ENCODE measurements at regions not wholly inside any gene's neighbourhood (a gene's known extent, or its start where the extent isn't known, plus 50 kb on each side); places are given as distances from the start of the nearest gene placed in this dataset.
"Not testable (repeated sequence)": the region's sequence is repeated elsewhere in the genome, so short reads cannot be mapped to it uniquely, and the experiment has no call there.

DNA sequence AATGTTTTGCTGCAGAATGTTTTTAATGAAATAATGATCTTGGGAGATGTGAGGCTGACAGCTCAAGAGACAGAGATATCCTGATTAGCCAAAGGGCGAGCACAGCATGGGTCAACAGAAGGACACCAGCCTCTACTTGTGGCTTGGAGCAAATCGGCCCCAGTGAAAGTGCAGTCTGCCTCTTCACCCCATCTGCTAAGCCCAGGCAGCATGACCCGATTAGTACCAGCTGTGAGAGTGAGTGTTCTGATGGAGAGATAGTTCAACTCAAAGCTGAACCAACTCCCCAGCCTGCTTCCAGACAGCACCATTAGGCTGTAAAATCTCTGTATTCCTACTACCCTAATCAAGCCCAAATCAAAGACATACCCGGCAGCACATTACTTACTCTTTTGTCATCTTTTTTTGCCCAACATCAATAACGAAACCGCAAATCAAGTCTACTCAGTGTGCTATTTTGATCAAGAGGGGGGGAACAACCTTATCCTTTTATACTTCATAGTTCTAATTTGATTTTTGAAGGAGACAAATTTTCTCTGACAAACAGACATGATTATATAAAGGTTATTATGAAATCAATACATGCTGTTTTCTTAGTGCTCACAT, 514.1 kb upstream of the NRSN1 start:
- DNase-seq, result no peak

DNA sequence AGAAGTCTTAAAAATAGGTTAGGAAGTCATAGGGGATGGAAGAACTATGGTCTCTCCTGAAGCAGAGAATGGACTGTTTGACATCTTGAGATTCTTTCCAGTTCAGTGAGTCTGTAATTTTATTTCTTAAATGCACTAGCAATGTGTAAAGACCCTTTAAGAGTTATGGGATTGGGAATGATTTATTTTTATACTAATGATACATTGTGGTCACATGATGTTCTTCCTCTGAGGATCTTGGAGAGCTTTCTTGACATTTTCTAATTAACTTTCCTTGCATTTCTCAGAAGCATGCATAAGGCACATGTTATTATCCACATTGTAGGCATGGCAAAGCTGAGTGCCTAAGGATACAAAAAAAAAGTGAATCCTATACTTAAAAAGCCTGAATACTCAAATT, 507.6 kb upstream of the NRSN1 start:
- no peak for DNase-seq

DNA sequence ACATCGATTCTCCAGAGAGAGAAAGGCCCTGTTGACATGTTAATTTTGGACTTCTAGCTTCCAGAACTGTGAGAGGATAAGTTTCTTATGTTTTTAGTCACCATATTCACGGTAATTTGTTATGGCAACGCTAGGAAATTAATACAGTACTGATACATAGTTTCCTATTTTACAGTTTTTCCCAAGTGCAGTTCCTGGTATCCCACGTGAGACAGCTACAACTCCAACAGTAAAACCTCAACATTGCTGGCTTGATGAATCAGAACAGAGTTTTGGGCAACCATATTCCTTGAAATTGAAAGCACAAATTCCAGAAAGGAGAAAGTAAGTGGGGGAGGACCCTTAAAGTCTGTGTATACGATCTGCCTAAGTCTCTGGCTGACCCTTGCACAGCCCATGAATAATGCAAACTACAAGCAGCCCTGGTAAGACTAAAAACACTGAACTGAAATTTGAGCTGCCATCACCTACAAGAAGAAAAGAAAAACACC, 505.1 kb upstream of the NRSN1 start:
- DNase-seq, result no peak

DNA sequence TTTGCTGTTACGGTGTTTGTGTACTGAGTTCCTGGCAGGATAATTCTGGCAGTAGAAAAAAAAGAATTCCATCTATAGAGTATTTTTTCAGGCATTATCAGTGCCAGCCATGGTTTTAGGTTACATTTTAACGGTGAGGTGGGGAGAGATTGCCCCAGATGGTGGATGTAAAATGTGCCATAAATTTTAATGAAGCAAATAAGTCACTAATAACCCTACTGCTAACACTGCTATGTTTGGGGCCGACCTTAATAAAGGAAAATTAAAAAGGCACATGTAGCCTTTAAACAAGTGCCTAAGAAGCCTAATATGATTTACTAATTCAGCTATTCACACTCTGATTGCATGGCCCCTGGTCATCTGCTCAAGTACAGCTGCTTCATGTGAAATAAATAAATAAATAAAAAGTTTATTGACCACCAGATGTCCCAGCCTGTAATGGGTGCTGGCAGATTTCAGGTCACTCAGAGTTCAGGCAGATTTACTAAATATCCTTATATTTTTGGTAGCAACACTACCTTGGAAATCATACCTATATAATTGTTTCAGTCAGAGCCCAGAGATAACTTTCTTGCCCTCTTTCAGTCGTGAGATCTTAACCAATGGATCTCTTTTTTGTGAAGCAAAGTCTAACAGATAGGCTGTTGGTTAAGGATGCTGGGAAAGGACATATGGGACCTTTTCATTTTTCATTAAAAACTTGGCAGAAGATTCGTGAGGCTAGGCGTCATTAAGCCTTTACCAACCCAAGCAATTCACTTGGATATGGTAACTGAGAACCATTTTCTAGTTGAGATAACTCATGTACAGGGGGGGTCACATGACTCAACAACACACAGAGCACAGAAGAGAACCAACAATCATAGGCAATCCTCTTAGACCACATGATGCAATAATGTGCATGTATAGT, 495.0 kb upstream of the NRSN1 start:
- DNase-seq, result no peak

DNA sequence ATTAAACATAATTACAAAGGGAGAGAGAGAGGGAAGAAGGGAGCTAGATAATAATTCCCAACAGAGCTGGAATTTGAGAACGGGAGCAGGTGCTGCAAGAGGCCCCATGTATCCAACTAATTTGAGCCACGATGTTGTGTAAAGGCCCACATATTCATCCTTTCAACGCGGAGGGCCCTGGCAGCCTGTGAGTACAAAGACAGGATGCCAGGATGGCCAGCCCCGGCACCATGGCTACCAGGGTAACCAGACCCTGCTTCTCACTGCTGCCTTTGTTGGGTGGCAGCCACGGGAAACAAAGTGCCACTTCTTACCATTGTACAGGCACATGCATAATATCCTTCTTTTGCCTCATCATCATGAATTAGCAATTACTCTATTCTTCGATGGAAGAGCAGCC, 492.0 kb upstream of the NRSN1 start:
- DNase-seq, result no peak

DNA sequence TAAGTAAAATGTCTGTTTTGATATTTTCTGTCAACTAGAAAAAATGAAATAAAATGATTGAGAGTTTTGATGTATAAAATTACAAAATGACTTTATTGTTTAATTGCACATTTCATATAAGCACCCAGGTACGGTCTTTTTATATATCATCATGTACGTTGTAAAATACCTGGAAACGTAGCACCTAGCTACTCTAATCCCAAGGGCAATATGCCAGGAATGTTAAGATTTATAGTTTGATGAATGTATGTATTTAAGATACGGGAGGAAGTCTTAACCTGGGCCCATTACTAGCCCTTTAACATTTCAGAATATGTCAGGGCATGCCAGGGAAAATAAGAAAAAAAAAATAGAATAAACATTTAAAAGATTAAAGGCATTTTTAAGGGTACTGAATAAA, 490.9 kb upstream of the NRSN1 start:
- DNase-seq, result no peak

DNA sequence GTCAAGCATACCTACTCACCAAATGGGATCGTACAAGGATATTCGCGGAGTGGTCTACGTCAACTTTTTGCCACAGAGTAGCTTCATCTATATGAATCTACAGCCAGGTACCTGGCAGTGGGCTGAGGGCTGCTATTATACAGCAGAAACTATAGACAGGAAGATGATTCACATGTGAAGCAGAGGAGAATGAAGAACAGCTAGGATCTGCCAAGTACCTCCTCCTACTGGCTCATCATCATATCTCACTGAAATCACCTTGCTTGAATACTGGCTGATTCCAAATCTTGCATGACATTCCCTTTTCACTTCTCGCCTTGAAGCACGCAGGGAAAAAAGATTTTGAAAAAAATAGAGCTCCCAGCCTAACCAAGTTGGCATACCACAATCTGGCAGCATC, 488.7 kb upstream of the NRSN1 start:
- no peak for DNase-seq

DNA sequence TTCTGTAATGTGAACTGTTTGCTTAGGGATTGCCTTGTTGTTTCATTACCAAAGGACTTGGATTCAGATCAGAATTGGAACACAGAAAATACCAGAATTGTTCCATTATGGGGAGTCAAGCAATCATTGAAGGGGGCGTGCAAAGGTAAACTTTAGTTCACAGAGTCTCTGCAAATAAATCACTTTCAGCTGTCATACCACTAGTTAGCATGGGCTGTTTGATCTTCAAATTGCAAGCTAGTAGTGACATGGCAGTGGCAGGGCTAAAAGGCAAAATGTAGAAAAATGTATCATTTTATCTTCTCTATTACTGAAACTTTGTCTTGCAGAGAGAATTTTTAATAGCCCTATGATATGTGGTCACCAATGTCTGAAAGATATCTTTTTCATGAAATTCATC, 483.2 kb upstream of the NRSN1 start:
- no peak for DNase-seq

DNA sequence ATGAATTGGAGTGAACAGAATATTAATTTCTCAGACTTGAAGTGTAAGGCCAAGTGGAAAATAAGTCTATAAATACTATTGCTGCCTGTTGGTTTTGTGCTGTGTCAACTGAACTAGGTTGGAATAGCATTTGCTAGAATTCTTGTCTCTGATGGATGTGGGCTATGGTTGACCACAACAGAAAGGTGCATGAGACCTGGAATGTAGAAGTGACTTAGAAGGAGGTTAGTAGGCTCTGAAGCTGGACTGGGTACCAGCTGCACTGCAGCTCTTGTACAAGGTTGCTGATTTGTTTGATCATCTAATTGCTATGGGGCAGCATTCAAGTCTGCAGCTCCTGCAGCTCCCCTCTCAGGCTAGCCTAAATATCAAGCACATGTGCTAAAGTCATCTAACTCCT, 479.0 kb upstream of the NRSN1 start:
- no peak for DNase-seq

DNA sequence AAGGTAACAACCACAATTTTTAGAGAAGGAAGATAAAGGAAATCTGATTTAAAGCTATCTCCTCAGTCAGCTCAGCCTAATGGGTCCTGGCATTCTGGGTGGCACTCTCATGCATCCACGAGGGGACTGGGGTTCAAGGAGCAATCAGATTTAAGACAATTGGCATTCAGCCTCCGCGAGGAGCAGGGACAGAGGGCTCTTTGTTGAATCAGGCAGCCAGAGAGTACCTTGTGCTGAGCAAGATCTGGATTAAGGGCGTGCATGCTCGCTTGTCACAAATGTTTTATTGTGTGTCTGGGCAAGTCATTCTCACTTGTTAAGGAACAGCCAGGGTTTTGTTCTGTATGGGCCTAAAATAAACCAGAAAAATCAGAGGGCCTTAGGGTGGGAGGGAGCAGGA, 475.3 kb upstream of the NRSN1 start:
- DNase-seq, result no peak

DNA sequence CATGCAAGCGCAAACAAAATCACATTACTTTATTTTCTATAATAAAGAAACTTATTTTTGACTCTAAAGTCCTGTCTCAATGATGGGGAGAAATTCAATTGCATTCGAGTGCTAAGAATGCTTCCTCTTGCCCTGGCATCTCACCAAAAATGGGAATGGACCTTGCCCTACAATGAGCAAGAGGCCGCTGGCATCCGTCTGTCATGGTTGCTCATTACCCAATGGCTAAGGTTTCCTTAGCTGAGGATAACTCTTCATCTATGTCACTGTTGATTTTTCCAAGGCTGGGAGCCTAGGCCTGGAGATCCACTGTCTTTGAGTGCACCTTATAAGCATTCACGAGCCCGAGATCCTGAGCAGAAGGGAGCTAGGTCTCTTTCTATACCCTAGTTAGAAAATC, 471.3 kb upstream of the NRSN1 start:
- no peak for DNase-seq

DNA sequence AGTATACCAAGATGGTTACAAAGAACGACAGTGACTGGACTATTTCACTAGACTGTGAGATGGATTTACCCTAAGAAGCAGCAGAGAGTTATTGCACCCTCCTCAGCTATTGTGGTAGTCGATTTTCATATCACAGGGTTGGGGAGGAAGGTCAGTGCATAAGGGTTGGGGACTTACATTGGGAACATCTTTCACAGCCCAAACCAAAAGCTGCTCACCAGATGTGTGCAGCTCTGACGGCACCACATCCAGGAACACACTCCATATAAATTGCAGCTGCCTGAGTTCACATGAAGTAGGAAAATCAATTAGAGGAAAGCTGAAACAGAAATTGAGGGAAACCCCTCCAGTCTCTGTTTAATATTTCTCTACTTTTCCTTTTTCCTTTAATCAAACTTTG, 470.5 kb upstream of the NRSN1 start:
- no peak for DNase-seq

DNA sequence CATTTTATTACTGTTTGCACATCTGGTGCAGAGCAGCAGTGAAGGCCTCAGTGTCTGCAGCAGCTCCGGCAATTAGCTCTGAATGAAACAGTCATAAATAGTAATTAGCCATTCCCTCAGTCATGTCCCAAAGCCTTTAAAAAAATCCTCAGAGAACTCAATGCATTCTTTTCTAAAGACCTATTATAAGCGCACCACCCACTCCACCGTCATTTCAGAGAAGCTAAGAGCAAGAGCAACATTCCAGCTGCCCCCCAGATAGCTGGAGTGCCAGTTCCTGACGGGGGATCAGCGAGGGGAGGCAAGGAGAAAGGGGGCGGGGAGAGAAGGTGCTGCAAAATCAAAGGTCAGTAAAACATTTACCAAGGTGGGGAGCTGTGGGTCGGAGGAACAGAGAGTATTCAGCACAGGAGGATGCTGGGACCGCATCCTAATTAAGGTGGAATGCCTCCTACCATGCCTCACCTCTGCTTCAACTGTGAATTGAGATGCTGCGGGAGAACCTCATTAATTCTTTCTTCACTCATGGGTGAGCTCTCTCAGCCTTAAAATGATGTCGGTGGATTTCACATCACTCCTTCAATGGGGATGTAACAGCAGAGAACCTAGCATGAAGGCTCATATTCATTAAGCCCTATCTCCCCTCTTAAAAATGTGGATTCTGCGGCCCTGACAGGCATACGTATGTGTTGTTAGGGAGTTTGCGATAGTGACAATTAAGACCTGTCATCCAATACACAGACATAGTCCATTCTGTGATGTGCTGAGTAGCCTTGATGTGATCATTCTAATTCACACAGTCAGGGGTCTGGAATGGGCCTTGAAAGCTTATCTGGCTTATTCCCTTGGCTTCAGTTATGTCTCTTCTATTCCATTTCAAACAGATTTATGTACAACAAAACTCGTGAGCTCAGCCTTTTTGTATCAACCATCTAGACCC, 469.5 kb upstream of the NRSN1 start:
- DNase-seq, result no peak

DNA sequence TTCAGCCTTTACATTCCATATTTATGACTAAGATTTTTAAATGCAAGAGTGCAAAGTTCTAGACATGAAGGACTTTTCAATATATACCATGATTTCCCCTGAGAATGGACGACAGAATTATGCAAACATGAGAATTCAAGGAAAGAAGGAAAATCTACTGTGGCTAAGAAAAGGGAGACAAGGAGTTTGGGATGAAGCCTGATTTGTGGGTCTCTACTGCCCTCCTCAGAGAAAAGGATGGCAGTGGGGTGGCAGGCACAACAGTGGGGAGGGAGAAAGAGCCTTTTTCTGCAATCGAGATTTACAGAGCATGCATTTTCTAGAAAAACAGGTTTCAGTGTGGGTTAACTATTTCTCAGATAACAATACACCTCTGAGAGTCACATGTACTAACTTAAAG, 466.9 kb upstream of the NRSN1 start:
- peak; percentile 1 for DNase-seq

DNA sequence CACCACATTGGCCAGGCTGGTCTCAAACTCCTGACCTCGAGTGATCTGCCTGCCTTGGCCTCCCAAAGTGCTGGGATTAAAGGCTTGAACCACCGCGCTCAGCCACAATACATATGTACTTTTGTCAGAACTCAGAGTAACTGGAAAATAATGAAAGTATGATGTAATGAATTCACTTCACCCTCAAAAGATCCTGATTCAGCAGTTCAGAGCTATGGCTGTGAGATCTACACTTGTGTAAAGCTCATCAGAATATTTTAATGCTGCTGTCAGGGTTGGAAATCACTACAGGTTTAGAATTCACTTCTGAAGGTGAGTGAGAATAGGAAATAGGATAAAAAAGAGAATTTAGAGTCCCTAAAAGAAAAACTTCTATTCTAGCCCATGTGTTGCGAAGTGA, 464.5 kb upstream of the NRSN1 start:
- no peak for DNase-seq

DNA sequence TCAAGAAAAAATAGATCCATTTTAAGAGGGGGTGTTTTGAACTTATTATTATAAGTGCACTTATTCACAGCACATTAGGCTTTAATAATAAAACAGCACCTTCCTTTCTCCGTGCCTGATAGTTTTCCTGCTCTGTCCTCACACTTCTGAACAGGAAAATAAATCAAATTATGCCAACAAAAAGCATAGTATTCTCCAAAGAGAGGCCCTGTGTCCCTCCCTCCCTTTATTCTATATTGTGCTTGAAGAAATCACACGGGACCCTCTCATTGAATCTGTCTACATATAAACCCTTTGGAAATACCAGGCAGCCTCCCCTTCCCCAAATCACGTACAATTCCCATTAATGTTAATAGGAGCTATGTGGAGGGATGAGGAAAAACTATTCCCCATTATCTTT, 462.9 kb upstream of the NRSN1 start:
- DNase-seq, result no peak

DNA sequence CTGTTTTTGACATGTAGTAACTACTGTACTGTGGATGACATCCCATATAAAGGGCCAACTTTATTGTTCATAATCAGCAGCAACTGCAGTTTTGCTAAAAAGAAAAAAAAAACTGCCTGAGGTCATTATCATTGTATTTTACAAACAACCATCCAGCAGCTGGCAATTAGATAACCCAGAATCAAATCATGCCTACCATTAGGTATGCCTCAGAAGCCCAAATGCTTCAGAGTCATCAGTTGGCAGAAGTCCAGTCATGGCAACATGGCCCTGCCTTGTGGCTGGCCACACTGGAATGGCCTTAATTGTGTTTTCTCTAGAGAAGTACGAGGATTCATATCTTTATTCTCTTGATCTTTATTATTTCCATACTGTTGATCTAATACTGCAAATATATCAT, 462.4 kb upstream of the NRSN1 start:
- peak; percentile 1 for DNase-seq

DNA sequence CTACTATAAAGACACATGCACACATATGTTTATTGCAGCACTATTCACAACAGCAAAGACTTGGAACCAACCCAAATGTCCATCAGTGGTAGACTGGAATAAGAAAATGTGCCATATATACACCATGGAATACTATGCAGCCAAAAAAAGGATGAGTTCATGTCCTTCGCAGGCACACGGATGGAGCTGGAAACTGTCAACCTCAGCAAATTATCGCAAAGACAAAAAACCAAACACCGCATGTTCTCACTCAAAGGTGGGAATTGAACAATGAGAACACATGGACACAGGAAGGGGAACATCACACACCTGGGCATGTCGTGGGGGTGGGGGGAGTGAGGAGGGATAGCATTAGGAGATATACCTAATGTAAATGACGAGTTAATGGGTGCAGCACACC, 460.1 kb upstream of the NRSN1 start:
- not testable (repeated sequence) for DNase-seq

DNA sequence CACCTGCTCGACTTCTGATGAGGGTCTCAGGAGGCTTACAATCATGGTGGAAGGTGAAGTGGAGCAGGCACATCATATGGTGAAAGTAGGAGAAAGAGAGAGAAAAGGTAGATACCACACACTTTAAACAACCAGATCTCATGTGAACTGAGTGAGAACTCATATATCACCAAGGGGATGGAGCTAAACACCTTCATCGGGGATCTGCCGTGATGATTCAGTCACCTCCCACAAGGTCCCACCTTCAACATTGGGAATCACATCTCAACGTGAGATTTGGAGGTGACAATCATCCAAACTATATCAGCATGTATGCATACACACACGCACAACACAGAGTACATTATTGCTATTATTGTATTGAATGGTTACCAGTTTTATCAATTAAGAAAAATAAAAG, 453.3 kb upstream of the NRSN1 start:
- no peak for DNase-seq

DNA sequence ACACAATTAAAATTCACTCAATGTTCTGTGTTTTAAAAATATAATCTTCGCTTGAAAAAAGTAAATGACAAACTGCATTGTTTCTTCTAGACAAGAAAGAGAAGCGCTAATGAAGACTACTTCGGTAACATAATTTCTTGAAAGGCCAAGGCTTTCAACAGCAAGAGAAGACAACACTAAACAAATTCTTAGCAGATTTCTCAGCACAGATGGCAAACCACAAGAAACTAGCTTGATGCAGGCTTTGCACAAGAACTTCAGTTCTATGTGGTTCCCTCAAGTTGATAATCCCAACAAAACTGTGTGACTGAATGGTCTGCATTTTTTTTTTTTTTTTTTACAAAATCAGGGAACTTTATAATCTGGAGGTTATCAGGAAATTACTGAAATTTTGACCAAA, 447.4 kb upstream of the NRSN1 start:
- no peak for DNase-seq

DNA sequence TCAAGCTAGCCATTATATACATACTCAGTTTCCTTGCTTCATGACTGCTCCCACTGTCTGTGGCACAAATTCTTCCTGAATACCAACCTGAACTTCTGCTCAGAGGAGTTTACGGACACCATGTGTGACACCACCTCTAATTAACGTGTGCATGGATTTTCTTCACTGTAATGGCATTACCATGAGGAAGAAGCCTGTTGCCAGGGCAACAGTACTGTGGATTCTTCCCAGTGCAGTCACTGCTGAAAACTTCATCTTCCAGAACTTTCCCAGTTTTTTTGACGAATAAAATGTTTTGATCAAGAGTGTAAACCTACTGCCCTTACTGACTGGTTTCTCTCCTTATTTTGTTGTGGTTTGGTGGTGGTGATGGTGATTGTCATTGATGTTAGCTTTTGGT, 444.3 kb upstream of the NRSN1 start:
- DNase-seq, result no peak

DNA sequence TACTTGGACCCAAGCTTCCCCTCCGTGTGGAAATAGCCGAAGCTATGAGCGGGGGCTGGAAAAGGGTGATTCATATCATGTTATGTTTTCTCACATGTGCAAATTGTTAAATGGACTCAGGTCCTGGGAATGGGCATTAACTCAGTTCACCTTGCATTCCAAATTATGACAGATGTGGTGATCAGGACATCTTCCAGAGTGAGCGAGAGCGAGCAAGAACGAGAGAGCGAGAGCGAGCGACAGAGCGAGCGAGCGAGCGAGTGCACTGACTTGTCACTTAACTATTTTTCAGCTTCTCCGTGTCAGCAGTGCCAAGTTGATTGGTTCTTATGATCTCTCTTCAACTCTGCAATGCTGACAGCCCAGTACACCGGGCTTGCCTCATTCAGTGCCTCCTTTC, 437.4 kb upstream of the NRSN1 start:
- no peak for DNase-seq

DNA sequence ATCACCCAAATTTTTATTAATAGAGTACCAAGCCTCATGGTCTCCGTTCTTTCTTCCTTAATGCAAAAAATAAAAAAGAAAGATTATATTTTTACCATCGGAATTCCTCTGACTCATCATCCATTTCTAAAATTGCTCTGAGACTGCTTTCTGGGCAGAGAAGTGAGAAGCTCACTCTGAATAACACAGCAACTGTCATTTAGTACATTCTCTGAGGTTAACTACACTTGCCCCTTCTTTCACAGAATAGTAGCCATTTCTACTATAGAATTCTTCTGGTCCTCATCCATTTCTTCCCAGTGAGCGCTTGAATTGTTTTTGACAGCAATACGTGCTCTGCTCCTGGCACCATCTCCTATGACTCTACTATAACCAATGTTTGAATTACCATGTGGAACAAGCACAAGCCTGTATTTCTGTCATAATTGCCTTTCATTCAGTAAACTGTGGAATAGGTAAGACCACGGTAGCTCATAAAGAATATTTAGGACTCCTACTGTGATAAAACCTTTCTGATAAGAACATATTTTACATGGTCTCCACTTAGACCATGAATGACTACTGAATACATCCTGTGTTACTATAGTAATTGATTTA, 435.5 kb upstream of the NRSN1 start:
- no peak for DNase-seq

Data from hematopoietic multipotent progenitor cell treated with erythropoietin and hydrocortisone succinate and interleukin-3 and kit ligand, for 4 days (in vitro differentiated cells).